HG02610 (cell line): ENCODE measurements at regions not wholly inside any gene's neighbourhood (a gene's known extent, or its start where the extent isn't known, plus 50 kb on each side); places are given as distances from the start of the nearest gene placed in this dataset.

ENCODE experiments used
- ATAC-seq: cut with Tn5 transposase; IDR thresholded peaks from one replicate; pipeline ENCODE4 v1.9.1; 2021; ENCODE audit warnings: mild to moderate bottlenecking, moderate library complexity; ENCODE audit not compliant: unreplicated experiment

- no peak for ATAC-seq
These were observed 2154.9 kb downstream of the LRRC4C start for GRCh38 chr11:39304586-39304985.

GRCh38 chr11:39294648-39295047 is 2164.8 kb downstream of the LRRC4C start:
- ATAC-seq = no peak

- no peak for ATAC-seq
These were observed 2171.4 kb downstream of the LRRC4C start for GRCh38 chr11:39288011-39288410.

DNA sequence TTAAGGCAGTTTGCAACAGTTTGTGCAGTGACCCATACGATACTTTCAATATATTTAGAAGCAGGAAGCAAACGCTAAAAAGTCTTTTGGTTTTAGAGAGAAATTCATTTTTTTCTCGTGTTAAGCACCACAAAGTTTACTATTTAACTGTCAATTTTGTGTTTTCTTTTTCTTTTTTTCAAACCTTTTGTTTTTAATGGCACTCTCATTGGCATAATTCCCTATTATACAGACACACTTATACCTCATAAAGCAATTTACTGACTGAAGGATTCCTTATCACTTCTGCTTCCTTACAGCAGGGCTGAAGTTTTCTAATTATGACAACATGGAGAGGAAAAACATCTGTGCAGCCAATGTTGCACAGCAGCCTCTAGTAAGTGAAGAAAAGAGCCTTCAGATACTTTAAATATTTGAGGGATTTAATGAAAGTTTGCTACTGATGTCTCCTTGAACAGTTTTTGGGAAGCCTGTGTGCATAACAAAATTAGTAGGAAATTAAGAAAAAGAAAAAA is 2191.2 kb downstream of the LRRC4C start:
- no peak for ATAC-seq

GRCh38 chr11:39255648-39256047 is 2203.8 kb downstream of the LRRC4C start:
- ATAC-seq = no peak

DNA sequence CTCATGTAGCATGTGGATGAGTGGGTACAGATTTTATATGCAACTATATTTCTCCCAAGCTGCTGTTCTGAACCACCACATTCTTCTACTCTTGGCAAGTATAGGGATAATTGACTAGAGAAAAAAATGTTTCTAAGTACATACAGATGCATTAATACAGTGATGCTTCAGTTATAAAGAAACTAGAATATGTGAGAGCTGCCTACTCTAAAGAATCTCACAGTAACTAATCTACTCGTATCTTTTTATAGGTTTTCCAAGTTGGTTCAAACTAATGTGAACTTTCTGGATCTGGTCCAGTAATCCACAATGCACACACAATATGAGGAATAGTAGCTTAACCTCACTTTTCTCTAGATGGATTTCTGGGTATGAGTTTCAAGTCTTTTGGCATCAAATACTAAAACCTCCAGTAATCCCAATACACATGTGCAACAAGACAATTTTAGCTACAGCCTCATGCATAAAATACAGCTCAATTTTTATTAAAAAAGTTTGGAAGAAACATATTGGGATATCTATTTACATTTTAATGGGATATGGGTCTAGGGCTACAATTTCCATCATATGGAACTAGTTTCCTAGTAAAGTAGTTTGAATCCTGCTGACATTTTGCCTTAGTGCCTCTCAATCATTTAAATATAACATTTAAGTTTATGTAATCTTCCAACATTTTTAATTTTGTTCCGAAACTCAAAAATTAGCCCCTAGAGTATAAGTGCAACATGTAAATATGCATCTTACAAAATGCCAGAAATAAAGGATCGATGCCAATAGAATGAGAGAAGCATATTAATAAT is 2209.7 kb downstream of the LRRC4C start:
- ATAC-seq = no peak

GRCh38 chr11:39247570-39248137 is 2211.8 kb downstream of the LRRC4C start:
- ATAC-seq = no peak

DNA sequence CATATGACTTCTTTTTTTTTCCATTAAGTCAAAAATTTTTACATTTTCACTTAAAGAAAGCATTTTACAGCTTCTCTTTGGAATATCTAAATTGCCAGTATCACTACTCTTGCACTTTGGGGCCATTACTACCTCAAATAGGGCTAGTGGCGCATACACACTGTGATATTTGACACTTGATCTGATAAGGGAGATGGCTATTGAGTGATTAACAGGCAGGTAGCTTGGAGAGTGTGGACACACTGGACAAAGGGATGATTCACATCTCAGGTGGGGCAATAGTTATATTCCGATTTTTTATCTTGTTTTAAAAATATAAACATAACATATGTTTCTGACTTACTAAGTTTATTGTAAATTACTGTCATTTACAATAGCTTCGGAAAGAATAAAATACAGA is 2219.9 kb downstream of the LRRC4C start:
- ATAC-seq = no peak

GRCh38 chr11:39236916-39237315 is 2222.5 kb downstream of the LRRC4C start:
- ATAC-seq = no peak

DNA sequence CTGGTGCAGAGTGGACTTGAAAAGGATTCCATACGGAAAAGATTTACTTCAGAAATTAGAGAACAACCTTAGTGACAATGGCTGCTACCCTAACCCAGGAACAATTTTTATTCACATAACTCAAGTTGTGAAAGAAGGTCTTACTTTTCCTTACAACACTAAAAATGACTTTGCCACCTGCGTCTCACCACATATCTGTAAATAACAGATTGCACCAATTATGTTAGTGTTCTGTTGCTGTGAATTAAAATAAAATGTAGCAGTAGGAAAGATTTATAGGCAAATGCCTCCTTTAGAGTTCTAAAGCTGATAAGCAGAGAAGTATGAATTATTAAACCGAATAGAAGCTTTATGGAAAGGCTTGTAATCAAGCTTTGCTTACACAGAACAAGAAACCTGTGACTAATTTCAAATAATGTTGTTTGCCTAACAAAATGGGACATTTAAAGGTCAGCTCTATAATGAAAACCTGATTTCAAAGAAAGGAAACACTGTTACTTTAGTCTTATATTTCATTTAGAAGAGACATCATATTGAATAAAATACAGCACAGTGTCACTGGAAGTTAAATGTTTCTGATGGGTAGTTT is 2237.8 kb downstream of the LRRC4C start:
- ATAC-seq = no peak

- no peak for ATAC-seq
These were observed 2238.8 kb downstream of the LRRC4C start for GRCh38 chr11:39220501-39221230.

DNA sequence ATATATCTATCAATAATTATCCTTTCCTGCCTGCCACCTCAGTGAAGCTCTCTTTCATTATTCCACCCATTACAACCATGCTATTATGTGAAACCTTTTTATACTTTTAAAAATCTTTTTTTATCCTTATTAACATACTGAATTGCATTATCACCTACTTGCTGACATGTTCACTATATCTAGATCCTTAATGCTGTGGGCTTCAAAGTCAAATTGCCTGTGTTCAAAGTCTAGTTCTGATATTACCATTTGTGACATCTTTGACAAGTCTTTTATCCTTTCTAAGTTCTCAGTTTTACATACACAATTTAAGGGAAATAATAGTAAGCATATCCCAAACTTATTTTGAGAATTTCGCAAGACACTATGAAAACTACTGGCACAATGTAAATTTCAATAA is 2239.4 kb downstream of the LRRC4C start:
- ATAC-seq = no peak

DNA sequence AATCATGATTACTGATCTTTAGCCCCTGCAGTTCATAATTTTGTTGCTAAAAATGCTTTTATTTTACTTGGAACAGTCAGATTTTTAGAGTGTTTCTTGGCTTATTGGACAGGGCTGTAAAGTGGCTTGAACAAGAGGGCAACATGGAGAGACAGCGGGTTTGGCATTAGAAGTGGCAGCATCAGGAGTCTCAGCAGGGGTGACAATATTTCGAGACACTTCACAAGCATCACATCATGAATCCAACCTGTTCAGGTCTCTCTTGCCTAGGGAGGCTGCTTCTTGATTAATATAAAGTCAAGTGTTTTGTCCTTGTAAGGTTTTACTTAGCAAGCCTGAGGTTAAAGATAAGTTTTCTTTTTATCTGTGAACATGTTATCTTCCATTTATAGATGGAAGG is 2249.5 kb downstream of the LRRC4C start:
- ATAC-seq = no peak

DNA sequence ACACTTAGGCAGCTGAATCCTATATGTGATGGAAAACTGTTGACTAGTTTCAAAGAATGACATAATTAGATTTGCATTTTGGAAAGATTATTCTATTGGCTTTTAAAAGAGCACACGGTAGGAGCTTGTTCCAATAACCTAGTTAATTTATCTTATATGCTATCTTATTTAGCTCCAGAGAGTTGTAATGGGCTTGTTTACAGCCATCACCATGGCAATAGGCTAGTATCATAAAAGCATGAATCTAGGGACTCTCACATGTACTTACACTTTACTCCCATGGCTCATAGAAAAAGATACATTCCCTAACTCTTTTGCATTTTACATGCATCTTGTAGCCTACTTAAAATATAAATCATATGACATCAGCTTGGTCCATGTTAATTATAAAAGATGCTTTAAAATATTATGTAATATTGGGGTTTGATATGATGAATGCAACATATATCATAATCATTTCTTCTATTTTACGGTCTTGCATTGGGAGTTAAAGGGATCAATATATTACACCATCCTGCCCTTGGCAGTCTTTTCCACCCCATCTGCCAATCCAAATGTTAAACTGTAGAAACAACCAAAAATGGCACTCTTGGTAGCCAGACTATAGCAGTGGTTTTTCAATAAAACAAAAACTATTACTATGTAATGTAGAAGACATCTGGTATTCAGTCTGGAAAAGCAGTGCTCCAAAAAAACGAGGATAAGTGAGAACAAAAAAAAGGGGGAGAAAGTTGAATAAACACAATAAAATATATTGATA is 2254.0 kb downstream of the LRRC4C start:
- no peak for ATAC-seq

GRCh38 chr11:39192671-39193070 is 2266.8 kb downstream of the LRRC4C start:
- no peak for ATAC-seq

DNA sequence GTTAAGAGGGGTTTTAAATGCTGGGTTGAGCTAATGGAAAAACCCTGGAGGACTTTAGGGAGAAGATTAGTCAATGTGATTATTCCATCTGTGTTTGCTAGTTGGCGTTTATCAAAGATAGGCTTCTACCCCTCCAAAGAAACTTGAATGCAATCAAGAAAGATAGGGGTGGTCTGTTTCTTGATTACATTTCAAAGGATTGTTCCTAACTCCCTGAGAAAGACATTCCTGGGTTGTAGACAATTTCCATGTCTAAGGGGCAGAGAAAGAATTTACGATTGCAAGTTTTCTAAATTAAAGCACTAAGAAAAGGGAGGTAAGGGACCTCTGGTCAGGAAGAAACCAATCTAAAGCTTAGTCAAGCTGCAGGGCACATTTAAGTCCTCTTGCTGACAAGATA is 2268.7 kb downstream of the LRRC4C start:
- ATAC-seq = no peak

DNA sequence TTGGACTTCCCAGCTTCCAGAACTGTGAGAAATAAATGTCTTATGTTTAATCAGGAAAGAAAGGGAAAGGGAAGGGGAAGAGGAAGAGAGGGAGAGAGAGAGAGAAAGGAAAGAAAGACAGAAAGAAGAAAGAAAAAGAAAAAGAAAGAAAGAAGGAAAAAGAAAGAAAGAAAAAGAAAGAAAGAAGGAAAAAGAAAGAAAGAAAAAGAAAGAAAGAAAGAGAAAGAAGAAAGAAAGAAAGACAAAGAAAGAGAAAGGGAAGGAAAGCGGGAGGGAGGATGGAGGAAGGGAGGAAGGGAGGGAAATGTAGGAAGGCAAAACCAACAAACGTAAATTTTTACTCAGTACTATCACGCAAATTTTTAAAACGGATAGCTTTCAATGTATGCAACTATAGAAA is 2281.8 kb downstream of the LRRC4C start:
- no peak for ATAC-seq

- ATAC-seq = no peak
These were observed 2284.5 kb downstream of the LRRC4C start for GRCh38 chr11:39174965-39175364.

DNA sequence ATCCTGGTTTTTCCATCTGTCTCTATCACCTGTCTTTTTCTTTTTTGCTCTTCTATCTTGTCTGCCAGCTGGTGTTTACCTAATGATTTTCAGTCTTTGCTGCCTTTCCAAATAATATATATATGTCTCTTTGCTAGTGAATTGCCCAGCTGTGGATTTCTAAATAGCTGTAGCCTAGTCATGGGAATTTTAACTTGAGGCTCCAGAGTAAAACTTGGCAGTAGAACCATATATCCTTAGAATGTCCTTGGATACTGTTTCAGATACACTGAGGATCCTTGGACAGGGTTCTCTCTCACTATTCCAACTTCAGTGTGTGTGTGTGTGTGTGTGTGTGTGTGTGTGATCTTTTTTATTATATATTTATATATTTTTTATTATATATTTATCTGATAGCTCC is 2285.3 kb downstream of the LRRC4C start:
- no peak for ATAC-seq

GRCh38 chr11:39165021-39165420 is 2294.4 kb downstream of the LRRC4C start:
- ATAC-seq = no peak

- ATAC-seq = no peak
These were observed 2310.2 kb downstream of the LRRC4C start for GRCh38 chr11:39149214-39149613.
